HCT116 (cell line): ENCODE measurements at regions not wholly inside any gene's neighbourhood (a gene's known extent, or its start where the extent isn't known, plus 50 kb on each side); places are given as distances from the start of the nearest gene placed in this dataset.

Source experiments
- ATAC-seq: fragments of 200-7000 bp; cut with Tn5 transposase; 2 replicates; pipeline ENCODE4 v1.9.1; 2020; ENCODE audit warnings: mild to moderate bottlenecking, moderate library complexity
- BruUV-seq: library from RNA; stranded (reverse); fragments of 400-500 nt; replicated peaks from 2 replicates; lab custom pipeline; 2021; lab: Mats Ljungman, UMichigan
- CTCF ChIA-PET: fragments of 300-600 bp; sonication (Branson Sonifier 250); formaldehyde crosslinking; loops from one replicate; lab custom pipeline; 2021; ENCODE audit warnings: antibody characterized with exemption; lab: Charles Lee
- POLR2A ChIA-PET: fragments of 300-600, 350-600 bp; sonication (Branson Sonifier 250); formaldehyde crosslinking; loops from one replicate; lab custom pipeline; 2021; ENCODE audit warnings: antibody characterized with exemption; lab: Charles Lee
- RAD21 ChIA-PET, 2 experiments: fragments of 300-600 bp; sonication (Branson Sonifier 250); formaldehyde crosslinking; loops; one replicate each; lab custom pipeline; 2023; ENCODE audit warnings: low total read pairs in 2 of 2; ENCODE audit not compliant: uncharacterized antibody in 2 of 2, unreplicated experiment in 2 of 2, low non-redundant PET in 1 of 2; lab: Charles Lee
- DNase-seq: peaks from one replicate; pipeline ENCODE4 v3.0.0-alpha.2; 2010; ENCODE audit warnings: low read depth, low spot score
- H2AFZ ChIP-seq: fragments of 200-600 bp; shearing (Covaris generic), sonication (generic); 2 replicates; pipeline ENCODE4 v1.6.1; 2017; ENCODE audit warnings: low read depth, mixed run types, mixed read lengths, antibody characterized with exemption, low read length; ENCODE audit not compliant: poor library complexity, severe bottlenecking
- H3K27ac ChIP-seq: 2 replicates; pipeline ENCODE4 v1.5.1; 2012; ENCODE audit warnings: low read depth, low read length
- H3K27me3 ChIP-seq: fragments of 200-600 bp; sonication (generic); 2 replicates; pipeline ENCODE4 v1.6.1; 2016; ENCODE audit warnings: mixed run types, low read length, mixed read lengths; ENCODE audit not compliant: insufficient read depth
- H3K36me3 ChIP-seq, 2 experiments: fragments of 200-500 bp in 1 of 2; fragments of 200-600 bp in 1 of 2; sonication (Bioruptor generic) in 1 of 2; sonication (generic) in 1 of 2; 2 replicates each; pipeline versions ENCODE4 v1.5.1 to v1.6.1; 2014 to 2016; ENCODE audit warnings: low read length in 2 of 2, inconsistent platforms in 1 of 2, mixed read lengths in 1 of 2, mixed run types in 1 of 2; ENCODE audit not compliant: insufficient read depth in 2 of 2, control insufficient read depth in 1 of 2
- H3K4me1 ChIP-seq, 2 experiments: fragments of 200-600 bp in 1 of 2; sonication (generic) in 1 of 2; 2 replicates each; pipeline versions ENCODE4 v1.5.1 to v1.6.1; 2012 to 2017; ENCODE audit warnings: low read length in 2 of 2, inconsistent platforms in 1 of 2, mild to moderate bottlenecking in 1 of 2, mixed read lengths in 1 of 2, mixed run types in 1 of 2, moderate library complexity in 1 of 2; ENCODE audit not compliant: insufficient read depth in 2 of 2, control insufficient read depth in 1 of 2
- H3K4me2 ChIP-seq: fragments of 200-600 bp; sonication (generic); 2 replicates; pipeline ENCODE4 v1.6.1; 2017; ENCODE audit warnings: mixed run types, low read length, mixed read lengths
- H3K4me3 ChIP-seq, 2 experiments: fragments of 200-600 bp in 1 of 2; sonication (generic) in 1 of 2; replicated peaks in 1 of 2; 2 replicates each; pipeline ENCODE4 v1.5.1; 2011 to 2016; ENCODE audit warnings: low read length in 2 of 2, control low read depth in 1 of 2, low read depth in 1 of 2, mild to moderate bottlenecking in 1 of 2, mixed read lengths in 1 of 2, mixed run types in 1 of 2
- H3K79me2 ChIP-seq: fragments of 200-600 bp; sonication (generic); 2 replicates; pipeline ENCODE4 v1.6.1; 2017; ENCODE audit warnings: mild to moderate bottlenecking, mixed run types, low read length, moderate library complexity, mixed read lengths; ENCODE audit not compliant: insufficient read depth
- H3K9ac ChIP-seq: fragments of 200-600 bp; sonication (generic); 2 replicates; pipeline ENCODE4 v1.6.1; 2016; ENCODE audit warnings: low read length, mixed read lengths
- H3K9me2 ChIP-seq: fragments of 200-600 bp; sonication (generic), shearing (Covaris generic); 2 replicates; pipeline ENCODE4 v1.6.1; 2017; ENCODE audit warnings: mixed run types, mild to moderate bottlenecking, moderate library complexity; ENCODE audit not compliant: insufficient read depth
- H3K9me3 ChIP-seq, 2 experiments: fragments of 200-500 bp in 1 of 2; fragments of 200-600 bp in 1 of 2; sonication (Bioruptor generic) in 1 of 2; sonication (generic) in 1 of 2; 2 replicates each; pipeline ENCODE4 v1.6.1; 2014 to 2017; ENCODE audit warnings: low read length in 2 of 2, mixed read lengths in 2 of 2, inconsistent platforms in 1 of 2, low read depth in 1 of 2, mild to moderate bottlenecking in 1 of 2, mixed run types in 1 of 2, moderate library complexity in 1 of 2; ENCODE audit not compliant: control insufficient read depth in 1 of 2, insufficient read depth in 1 of 2
- H4K20me1 ChIP-seq: fragments of 200-600 bp; sonication (generic), shearing (Covaris generic); 2 replicates; pipeline ENCODE4 v1.6.1; 2017; ENCODE audit warnings: mixed run types, mild to moderate bottlenecking, moderate library complexity; ENCODE audit not compliant: insufficient read depth
- CEBPB ChIP-seq: IDR thresholded peaks from 2 replicates; pipeline ENCODE4 v1.6.1; 2012; ENCODE audit warnings: low read depth
- CTCF ChIP-seq, 3 experiments: fragments of 200-600 bp in 1 of 3; sonication (generic) in 1 of 3; IDR thresholded peaks in 2 of 3; conservative IDR thresholded peaks in 1 of 3; 2 replicates each; pipeline ENCODE4 v1.5.1; 2012 to 2017; ENCODE audit warnings: low read depth in 2 of 3, low read length in 2 of 3, antibody characterized with exemption in 1 of 3, borderline replicate concordance in 1 of 3, control low read depth in 1 of 3, mild to moderate bottlenecking in 1 of 3, mixed read lengths in 1 of 3, mixed run types in 1 of 3, moderate library complexity in 1 of 3; ENCODE audit not compliant: insufficient read depth in 1 of 3
- ELF1 ChIP-seq: IDR thresholded peaks from 2 replicates; pipeline ENCODE4 v1.6.1; 2012; ENCODE audit warnings: low read depth, borderline replicate concordance
- EZH2 ChIP-seq: fragments of 200-600 bp; sonication (generic); IDR thresholded peaks from 2 replicates; pipeline ENCODE4 v1.6.1; 2017; ENCODE audit warnings: antibody characterized with exemption, mixed run types
- MAX ChIP-seq: IDR thresholded peaks from 2 replicates; pipeline ENCODE4 v1.6.1; 2012
- ZFX ChIP-seq: fragments of 450-650 bp; IDR thresholded peaks from 2 replicates; pipeline ENCODE4 v1.6.1; 2017
- ZNF274 ChIP-seq: fragments of 200-500 bp; sonication (Bioruptor generic); IDR thresholded peaks from 2 replicates; pipeline ENCODE4 v1.6.1; 2014; ENCODE audit warnings: mild to moderate bottlenecking, low read depth, low read length, inconsistent platforms
- intact Hi-C: fragments of 100-400 bp; cut with micrococcal nuclease; formaldehyde crosslinking; loops from 2 replicates; pipeline ENCODE4 v1.10.0; 2022

- TF ChIP-seq ZFX (no peak), EZH2 (no peak), ELF1 (no peak), ZNF274 (no peak)
Observed at GRCh38 chr7:149704507-149704906, 68.9 kb downstream of the ZNF467 start (continued).

- BruUV-seq = no TSS peak
- no peak for ATAC-seq
- POLR2A ChIA-PET = no interaction called here
Observed at GRCh38 chr7:149703044-149703650, 70.2 kb downstream of the ZNF467 start.

More at GRCh38 chr7:149703044-149703650, 70.2 kb downstream of the ZNF467 start:
- H3K36me3 ChIP-seq = no peaks in the 10 kb centered on the region
- H3K4me3 ChIP-seq = no peak overlapping the region
- intact Hi-C loops = loop anchor here (5.0 kb wide), 1 partner anchor 41 kb away; no protein-coding TSS in a partner anchor
- no peak overlapping the region for H3K4me2 ChIP-seq
- H3K27ac ChIP-seq = no peak overlapping the region
- ChIA-PET CTCF (interaction anchor here (0.7 to 2.6 kb wide), 7 partner anchors 12 to 104 kb away, joined by 3 to 26 read pairs (median 4); no protein-coding TSS in a partner anchor), RAD21 (interaction anchor here (1.0 to 1.6 kb wide), 2 partner anchors 39 to 40 kb away, joined by 3 to 5 read pairs; no protein-coding TSS in a partner anchor)
- H3K9ac ChIP-seq = no peak overlapping the region
- H3K79me2 ChIP-seq = no peaks in the 10 kb centered on the region
- no peak overlapping the region for H2AFZ ChIP-seq
- H3K9me3 ChIP-seq = no peaks in the 10 kb centered on the region
- no peaks in the 10 kb centered on the region for H3K9me2 ChIP-seq
- no peaks in the 10 kb centered on the region for H3K4me1 ChIP-seq
- H4K20me1 ChIP-seq = no peaks in the 10 kb centered on the region
- TF ChIP-seq MAX = no peak
- TF ChIP-seq CTCF (IDR thresholded peaks at IDR 0.05 in 2 of 3, conservative IDR thresholded peaks at IDR 0.05 in 1 of 3; ENCODE audit: borderline replicate concordance in 1 of 3, insufficient read depth in 1 of 3, low read depth in 2 of 3, low read length in 2 of 3) = no peak
- TF ChIP-seq EZH2 = no peak
- no peak for TF ChIP-seq ELF1
- no peak for TF ChIP-seq CEBPB
- H3K27me3 ChIP-seq = no peaks in the 10 kb centered on the region
- no peak for DNase-seq
